ENCODE measurements at regions not wholly inside any gene's neighbourhood (a gene's known extent, or its start where the extent isn't known, plus 50 kb on each side); places are given as distances from the start of the nearest gene placed in this dataset.

- WGBS (ENCODE audit: low lambda C conversion rate) = 30% methylated on average over 4 of the region's 4 CpGs
- Histone ChIP-seq H3K4me2 (ENCODE audit: low read depth, low read length) (no peak overlapping the region), H3K79me2 (ENCODE audit: insufficient read depth, low read length) (no peaks in the 10 kb centered on the region), H3K4me3 (replicated peaks in 1 of 3; ENCODE audit: insufficient read depth in 1 of 3, low read depth in 2 of 3, low read length in 3 of 3) (no peak overlapping the region), H3K4me1 (ENCODE audit: insufficient read depth, low read length) (no peaks in the 10 kb centered on the region), H3K36me3 (replicated peaks in 1 of 2; ENCODE audit: control insufficient read depth in 1 of 2, insufficient read depth in 2 of 2, low read length in 2 of 2) (no peaks in the 10 kb centered on the region), H3K9me3 (ENCODE audit: low read length) (no peaks in the 10 kb centered on the region), H2AFZ (ENCODE audit: low read length) (no peak overlapping the region), H3K9ac (ENCODE audit: insufficient read depth, low read depth, low read length) (no peak overlapping the region), H4K20me1 (ENCODE audit: insufficient read depth, low read length) (no peaks in the 10 kb centered on the region), H3K27me3 (ENCODE audit: control insufficient read depth in 1 of 2, insufficient read depth in 2 of 2, low read length in 2 of 2) (no peaks in the 10 kb centered on the region), H3K27ac (ENCODE audit: extremely low read length, insufficient read depth, low read length) (no peak overlapping the region)
- DNase-seq (ENCODE audit: low spot score) (no peak), FAIRE-seq (no peak), ATAC-seq (no peak)
- no TSS peak for BruUV-seq (replicated peaks)
- in situ Hi-C loops (cut with HindIII; ENCODE audit: extremely low pct_ligation_motif_present, low pct_unique_long_range_greater_than_20kb) (no loop called here), intact Hi-C loops (cut with micrococcal nuclease; ENCODE audit: unreplicated experiment) (no loop called here)
- POLR2A ChIA-PET = no interaction called here
- CTCF ChIA-PET (ENCODE audit: low intra/inter-chr PET ratio, low total read pairs) = no interaction called here
- TF ChIP-seq SOX6 (IDR thresholded peaks at IDR 0.05) (no peak), SOX6 (CRISPR knock-in tag; IDR thresholded peaks at IDR 0.05) (no peak), KMT2A (CRISPR knock-in tag; IDR thresholded peaks at IDR 0.05) (no peak), FOXM1 (CRISPR knock-in tag; IDR thresholded peaks at IDR 0.05) (no peak), ATAD3A (CRISPR knock-in tag; IDR thresholded peaks at IDR 0.05) (no peak), ZNF44 (CRISPR knock-in tag; IDR thresholded peaks at IDR 0.05) (no peak)
Measured at GRCh38 chr4:120400441-120400840, 333.8 kb upstream of the MAD2L1 start.

- FAIRE-seq (no peak), ATAC-seq (no peak), DNase-seq (ENCODE audit: low spot score) (no peak)
- Histone ChIP-seq H3K27me3 (ENCODE audit: control insufficient read depth in 1 of 2, insufficient read depth in 2 of 2, low read length in 2 of 2) (no peaks in the 10 kb centered on the region), H4K20me1 (ENCODE audit: insufficient read depth, low read length) (no peaks in the 10 kb centered on the region), H3K36me3 (replicated peaks in 1 of 2; ENCODE audit: control insufficient read depth in 1 of 2, insufficient read depth in 2 of 2, low read length in 2 of 2) (no peaks in the 10 kb centered on the region), H3K4me3 (replicated peaks in 1 of 3; ENCODE audit: insufficient read depth in 1 of 3, low read depth in 2 of 3, low read length in 3 of 3) (no peak overlapping the region), H3K9ac (ENCODE audit: insufficient read depth, low read depth, low read length) (no peak overlapping the region), H3K4me1 (ENCODE audit: insufficient read depth, low read length) (no peaks in the 10 kb centered on the region), H3K9me3 (ENCODE audit: low read length) (no peaks in the 10 kb centered on the region), H3K79me2 (ENCODE audit: insufficient read depth, low read length) (no peaks in the 10 kb centered on the region), H2AFZ (ENCODE audit: low read length) (no peak overlapping the region), H3K4me2 (ENCODE audit: low read depth, low read length) (no peak overlapping the region), H3K27ac (ENCODE audit: extremely low read length, insufficient read depth, low read length) (no peak overlapping the region)
- WGBS (ENCODE audit: low lambda C conversion rate) = 0% methylated on average over 1 of the region's 1 CpG
- TF ChIP-seq MED8 (CRISPR knock-in tag; IDR thresholded peaks at IDR 0.05; ENCODE audit: insufficient replicate concordance) (no peak), ZNF510 (CRISPR knock-in tag; IDR thresholded peaks at IDR 0.05; ENCODE audit: low read depth) (no peak), ZNF33A (CRISPR knock-in tag; IDR thresholded peaks at IDR 0.05; ENCODE audit: borderline replicate concordance) (no peak), ZNF839 (CRISPR knock-in tag; IDR thresholded peaks at IDR 0.05; ENCODE audit: borderline replicate concordance) (no peak), RERE (CRISPR knock-in tag; IDR thresholded peaks at IDR 0.05; ENCODE audit: low read depth) (no peak), ZNF781 (CRISPR knock-in tag; IDR thresholded peaks at IDR 0.05; ENCODE audit: borderline replicate concordance, not compliant biosample characterization) (no peak), ZNF530 (CRISPR knock-in tag; IDR thresholded peaks at IDR 0.05; ENCODE audit: low read depth) (no peak), GFI1 (CRISPR knock-in tag; IDR thresholded peaks at IDR 0.05; ENCODE audit: borderline replicate concordance) (no peak)
- in situ Hi-C loops (cut with HindIII; ENCODE audit: extremely low pct_ligation_motif_present, low pct_unique_long_range_greater_than_20kb) (no loop called here), intact Hi-C loops (cut with micrococcal nuclease; ENCODE audit: unreplicated experiment) (no loop called here)
- POLR2A ChIA-PET = no interaction called here
- no TSS peak for BruUV-seq (replicated peaks)
- CTCF ChIA-PET (ENCODE audit: low intra/inter-chr PET ratio, low total read pairs) = no interaction called here
Measured at GRCh38 chr4:120399826-120400225, 333.2 kb upstream of the MAD2L1 start.

Data from HepG2 (cell line).